GM19025 (cell line): ENCODE measurements at regions not wholly inside any gene's neighbourhood (a gene's known extent, or its start where the extent isn't known, plus 50 kb on each side); places are given as distances from the start of the nearest gene placed in this dataset.
"Not testable (repeated sequence)": the region's sequence is repeated elsewhere in the genome, so short reads cannot be mapped to it uniquely, and the experiment has no call there.

Experiments used
- ATAC-seq: cut with Tn5 transposase; IDR thresholded peaks from one replicate; pipeline ENCODE4 v1.9.1; 2021; ENCODE audit warnings: mild to moderate bottlenecking, low read depth, moderate library complexity; ENCODE audit not compliant: unreplicated experiment

DNA sequence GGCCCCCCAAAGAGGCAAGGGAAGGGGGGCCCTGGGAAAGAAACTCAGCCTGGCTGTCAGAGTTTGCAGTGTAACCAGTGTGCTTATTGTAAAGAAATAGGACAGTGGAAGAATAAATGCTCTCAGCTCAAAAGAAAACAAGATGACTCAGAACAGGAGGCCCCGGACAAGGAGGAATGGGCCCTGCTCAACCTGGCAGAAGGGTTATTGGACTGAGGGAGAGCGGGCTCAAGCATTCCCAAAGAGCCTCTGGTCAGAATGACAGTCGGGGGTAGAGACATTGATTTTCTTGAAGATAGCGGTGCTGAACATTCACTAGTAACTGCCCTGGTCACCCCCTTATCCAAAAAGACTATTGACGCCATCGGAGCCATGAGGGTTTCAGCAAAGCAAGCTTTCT is 100.4 kb upstream of the OSBPL11 start:
- no peak for ATAC-seq

DNA sequence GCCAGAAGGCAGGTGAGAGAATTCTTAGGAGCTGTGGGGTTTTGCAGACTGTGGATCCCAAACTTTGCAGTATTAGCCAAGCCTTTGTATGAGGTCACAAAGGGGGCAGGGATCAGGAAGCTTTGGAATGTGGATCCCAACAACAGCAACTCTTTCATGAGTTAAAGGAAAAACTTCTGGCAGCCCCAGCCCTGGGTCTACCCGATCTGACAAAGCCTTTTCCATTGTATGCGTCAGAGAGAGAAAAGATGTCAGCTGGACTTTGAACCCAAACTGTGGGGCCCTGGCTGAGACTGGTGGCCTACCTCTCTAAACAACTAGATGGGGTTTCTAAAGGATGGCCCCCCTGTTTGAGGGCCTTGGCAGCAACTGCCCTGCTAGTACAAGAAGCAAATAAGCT is 101.8 kb upstream of the OSBPL11 start:
- not testable (repeated sequence) for ATAC-seq

DNA sequence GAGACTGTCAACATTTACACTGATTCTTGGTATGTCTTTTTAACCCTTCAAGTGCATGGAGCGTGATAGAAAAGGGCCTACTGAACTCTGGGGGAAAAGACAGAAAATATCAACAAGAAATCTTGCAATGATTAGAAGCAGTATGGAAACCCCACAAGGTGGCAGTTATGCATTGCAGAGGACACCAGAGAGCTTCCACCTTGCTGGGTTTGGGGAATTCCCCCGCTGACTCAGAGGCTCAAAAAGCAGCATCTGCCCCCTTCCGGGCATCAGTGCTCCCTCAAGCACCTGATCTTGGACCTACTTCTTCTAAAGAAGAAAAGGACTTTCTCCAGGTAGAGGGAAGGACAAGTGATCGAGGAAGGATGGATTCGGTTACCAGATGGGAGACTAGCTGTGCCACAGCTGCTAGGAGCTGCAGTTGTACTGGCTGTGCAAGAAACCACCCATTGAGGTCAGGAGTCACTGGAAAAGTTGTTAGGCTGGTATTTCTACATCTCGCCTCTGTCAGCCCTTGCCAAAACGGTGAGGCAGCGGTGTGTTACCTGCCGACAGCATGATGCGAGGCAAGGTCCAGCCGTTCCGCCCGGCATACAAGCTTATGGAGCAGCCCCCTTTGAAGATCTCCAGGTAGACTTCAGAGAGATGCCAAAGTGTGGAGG is 102.8 kb upstream of the OSBPL11 start:
- ATAC-seq, result not testable (repeated sequence)

DNA sequence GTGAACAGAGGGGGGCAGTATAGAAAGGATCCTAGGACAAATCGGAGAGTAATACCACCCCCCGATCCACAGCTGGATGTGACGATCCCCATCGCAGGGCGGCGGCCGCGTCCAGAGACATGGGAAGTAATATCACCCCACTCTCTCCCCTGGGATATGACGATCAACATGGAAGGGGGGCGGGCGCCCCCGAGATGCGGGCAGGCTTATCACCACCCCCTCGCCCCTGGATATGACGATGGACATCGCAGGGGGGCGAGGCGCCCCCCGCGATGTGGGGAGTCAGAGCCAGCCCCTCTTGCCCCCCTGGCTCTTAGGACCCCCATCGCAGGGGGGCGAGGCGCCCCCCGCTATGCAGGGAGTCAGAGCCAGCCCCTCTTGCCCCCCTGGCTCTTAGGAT is 120.4 kb upstream of the OSBPL11 start:
- no peak for ATAC-seq

DNA sequence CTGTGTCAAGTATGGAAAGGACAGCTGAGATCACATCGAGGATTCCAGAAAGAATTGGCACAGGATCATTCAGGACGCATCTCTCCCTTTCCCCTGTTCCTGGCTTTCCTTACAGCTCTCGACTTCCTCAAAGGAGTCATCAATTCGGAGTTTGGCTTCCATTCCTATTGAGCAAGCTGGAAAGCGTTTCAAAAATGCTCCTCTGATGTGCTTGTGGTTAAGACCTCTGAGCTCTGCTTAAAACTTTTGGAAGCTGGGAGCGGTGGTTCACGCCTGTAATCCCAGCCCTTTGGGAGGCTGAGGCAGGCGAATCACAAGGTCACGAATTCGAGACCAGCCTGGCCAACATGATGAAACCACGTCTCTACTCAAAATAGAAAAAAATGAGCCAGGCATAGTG is 136.9 kb upstream of the OSBPL11 start:
- not testable (repeated sequence) for ATAC-seq

DNA sequence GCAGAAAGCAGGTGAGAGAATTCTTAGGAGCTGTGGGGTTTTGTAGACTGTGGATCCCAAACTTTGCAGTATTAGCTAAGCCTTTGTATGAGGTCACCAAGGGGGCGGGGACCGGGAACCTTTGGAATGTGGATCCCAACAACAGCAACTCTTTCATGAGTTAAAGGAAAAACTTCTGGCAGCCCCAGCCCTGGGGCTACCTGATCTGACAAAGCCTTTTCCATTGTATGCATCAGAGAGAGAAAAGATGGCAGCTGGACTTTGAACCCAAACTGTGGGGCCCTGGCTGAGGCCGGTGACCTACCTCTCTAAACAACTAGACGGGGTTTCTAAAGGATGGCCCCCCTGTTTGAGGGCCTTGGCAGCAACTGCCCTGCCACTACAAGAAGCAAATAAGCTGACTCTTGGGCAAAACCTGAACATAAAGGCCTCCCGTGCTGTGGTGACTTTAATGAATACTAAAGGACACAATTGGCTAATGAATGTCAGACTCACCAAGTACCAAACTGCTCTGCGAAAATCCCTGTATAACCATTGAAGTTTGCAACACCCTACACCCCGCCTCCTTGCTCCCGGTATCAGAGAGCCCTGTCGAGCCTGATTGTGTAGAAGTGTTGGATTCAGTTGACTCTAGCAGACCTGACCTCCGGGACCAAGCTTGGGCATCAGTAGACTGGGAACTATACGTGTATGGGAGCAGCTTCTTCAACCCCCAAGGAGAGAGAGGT is 146.9 kb upstream of the OSBPL11 start:
- ATAC-seq, result not testable (repeated sequence)

DNA sequence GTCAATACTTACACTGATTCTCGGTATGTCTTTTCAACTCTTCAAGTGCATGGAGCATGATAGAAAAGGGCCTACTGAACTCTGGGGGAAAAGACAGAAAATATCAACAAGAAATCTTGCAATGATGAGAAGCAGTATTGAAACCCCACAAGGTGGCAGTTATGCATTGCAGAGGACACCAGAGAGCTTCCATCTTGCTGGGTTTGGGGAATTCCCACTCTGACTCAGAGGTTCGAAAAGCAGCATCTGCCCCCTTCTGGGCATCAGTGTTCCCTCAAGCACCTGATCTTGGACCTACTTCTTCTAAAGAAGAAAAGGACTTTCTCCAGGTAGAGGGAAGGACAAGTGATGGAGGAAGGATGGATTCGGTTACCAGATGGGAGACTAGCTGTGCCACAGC is 147.5 kb upstream of the OSBPL11 start:
- ATAC-seq, result not testable (repeated sequence)

DNA sequence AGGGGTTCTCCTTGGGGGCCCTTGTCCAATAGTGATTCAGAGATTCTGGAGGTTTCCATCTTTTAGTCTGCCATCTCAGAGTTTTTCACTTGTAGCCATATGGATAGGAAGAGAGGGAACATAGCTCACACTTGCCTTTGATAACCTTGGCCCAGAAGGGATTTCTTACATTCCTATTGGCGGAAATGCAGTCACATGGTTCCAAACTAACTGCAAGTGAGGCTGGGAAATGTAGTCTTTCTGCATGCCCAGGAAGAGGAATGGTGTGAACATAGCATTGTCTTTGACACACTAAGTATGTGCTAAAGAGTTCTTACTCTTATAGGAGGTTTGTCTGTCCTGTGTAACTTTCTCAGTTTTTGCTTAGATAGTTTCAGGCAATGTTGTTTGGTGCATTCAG is 161.8 kb upstream of the OSBPL11 start:
- not testable (repeated sequence) for ATAC-seq

DNA sequence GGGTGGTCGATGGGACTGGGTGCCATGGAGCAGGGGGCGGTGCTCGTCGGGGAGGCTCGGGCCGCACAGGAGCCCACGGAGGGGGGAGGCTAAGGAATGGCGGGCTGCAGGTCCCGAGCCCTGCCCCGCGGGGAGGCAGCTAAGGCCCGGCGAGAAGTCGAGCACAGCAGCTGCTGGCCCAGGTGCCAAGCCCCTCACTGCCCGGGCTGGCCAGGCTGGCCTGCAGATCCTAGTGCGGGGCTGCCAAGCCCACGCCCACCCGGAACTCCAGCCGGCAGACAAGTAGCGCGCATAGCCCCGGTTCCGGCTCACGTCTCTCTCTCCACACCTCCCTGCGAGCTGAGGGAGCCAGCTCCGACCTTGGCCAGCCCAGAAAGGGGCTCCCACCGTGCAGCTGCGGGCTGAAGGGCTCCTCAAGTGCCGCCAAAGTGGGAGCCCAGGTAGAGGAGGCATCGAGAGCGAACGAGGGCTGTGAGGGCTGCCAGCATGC is 163.4 kb upstream of the OSBPL11 start:
- ATAC-seq, result not testable (repeated sequence)

DNA sequence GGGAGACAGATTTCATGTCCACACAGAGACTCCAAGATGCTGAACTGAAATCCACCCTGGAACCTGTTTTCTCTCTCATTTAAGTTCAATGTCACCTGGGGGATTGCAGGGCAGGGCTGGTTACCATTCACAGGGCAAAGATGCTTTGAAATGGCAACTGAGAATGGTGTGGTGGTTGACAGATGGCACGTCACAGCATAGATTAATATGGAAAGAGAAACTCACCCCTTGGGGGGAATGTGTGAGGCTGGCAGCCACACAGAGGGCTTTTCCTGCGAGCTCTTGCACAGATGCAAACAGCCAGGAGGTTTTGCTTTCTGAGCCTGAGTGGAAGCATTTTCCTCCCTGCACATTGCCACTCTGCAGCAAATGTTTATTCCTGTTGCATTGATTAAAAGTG is 167.3 kb upstream of the OSBPL11 start:
- ATAC-seq, result not testable (repeated sequence)

DNA sequence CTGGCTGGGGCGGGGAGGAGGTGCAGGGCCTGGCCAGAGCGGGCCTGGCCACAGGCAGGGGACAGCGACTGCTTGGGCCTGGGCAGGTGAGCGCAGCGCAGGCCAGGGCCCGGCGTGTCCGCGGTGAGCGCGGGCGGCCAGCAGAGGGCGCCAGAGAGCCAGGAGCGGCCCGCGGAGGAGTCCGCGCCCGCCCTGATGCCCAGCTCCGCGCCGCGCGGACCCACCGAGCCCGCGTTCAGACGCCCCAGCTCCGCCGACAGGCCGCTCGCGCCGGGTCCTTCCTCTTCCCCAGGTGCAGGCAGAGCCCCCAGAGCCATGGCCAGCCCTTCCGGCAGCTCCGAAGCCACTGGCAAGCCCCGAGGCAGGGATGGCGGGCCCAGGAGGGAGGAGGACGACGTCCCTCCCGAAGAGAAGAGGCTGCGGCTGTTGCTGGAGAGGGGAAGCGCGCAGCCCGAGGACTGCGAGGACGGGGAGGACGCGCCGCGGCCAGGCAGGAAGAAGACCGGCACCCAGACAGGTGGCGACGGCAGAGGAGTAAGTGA is 171.1 kb upstream of the OSBPL11 start:
- not testable (repeated sequence) for ATAC-seq

DNA sequence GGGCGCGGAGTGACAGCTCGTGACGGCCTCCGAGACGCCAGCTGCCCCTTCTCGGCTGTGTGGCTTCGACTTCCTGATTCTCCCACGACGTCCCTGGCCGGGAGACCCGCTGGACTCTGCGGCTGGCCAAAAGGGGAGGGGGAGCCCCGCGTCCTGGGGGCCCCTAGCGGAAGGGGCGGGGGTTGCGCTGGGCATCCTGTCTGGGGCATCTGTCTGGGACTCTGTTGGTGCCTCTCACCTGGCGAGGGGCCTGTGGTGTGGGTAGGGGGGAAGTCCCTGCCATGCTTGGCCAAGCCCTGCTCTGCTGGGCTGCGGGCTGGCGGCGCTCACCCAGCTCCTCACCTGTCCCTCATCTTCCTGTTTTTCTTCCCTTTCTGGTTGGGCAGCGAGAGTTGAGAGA is 171.6 kb upstream of the OSBPL11 start:
- ATAC-seq, result not testable (repeated sequence)

DNA sequence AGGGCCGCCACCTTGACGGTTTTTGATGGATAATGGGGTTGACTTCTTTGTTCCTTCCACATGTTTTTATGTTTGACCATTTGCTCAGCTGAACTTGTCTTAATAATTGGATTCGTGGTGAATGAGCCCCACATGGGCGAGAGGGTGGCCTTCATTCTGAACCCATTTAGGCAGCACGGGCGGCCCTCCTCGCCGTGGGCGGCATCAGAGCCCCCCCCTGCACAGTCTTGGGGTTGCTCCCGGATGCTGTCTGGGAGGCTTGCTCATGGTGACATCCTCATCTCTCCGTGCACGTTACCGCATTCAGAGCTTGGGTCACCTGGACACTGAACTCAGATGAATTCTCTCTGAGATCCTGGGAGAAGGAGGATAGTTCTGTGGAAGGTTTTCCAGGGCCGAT is 172.3 kb upstream of the OSBPL11 start:
- no peak for ATAC-seq

DNA sequence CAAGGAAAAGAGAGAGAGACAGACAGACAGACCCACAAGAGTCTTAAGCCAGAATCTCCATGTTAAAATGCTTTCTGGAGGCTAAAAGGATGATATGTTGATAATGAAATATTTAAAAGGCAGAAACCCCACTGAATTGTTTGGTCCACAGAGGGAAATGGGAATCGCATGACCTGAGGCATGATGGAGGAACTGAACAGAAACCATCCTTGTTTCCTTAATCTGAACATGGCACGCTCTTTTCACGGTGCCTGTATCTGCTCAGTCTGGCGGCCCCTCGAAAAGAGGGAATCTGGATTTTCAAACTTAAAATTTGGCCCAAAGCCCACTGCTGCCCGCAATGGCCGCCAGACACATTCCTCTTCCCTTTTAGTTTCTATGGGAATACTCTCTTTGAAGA is 173.5 kb upstream of the OSBPL11 start:
- not testable (repeated sequence) for ATAC-seq

DNA sequence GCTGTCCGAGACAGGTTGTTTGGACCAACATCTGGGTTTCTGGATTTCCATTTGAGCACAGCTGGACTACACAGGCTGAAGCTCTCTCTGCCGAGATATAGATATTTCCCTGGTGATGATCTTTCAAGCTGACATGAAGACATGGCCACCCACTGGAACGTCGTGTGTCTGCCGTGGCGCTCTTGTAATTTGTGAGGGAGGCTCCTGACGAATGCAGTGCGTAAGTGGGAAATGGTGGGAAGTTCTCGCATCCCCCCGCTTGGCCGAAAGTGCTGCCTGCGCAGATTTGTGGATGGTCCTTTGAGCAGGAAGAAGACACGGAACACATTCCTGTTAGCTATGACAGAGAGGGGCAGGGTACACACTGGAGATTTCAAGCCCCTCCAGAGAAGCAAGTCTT is 176.2 kb upstream of the OSBPL11 start:
- not testable (repeated sequence) for ATAC-seq

DNA sequence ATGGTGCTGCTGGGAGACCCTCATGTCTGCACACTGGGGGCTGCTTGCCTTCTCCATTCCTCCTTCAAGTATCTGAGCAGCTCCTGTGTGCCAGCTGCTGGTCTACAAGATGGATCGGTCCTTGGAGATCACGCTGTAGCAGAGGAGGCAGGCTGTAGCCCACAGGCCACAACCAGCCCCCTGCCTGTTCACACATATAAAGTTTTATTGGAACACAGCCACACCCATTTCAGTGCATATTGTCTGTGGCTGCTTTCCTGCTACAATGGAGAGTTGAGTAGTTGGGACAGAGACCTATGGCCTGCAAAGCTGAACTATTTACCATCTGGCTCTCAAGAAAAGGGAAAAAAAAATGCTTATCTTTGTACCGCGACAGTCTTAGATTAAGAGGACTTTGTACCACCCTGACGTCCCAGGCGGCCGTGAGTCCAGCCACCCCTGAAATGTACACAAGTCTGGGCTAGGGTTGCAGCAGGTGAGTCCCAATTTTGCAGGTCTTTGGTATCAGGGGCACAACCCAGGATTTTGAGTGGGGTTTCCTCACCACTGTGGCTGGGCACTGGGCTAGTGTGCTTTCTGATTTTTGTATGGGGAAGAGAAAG is 179.2 kb upstream of the OSBPL11 start:
- ATAC-seq, result not testable (repeated sequence)

DNA sequence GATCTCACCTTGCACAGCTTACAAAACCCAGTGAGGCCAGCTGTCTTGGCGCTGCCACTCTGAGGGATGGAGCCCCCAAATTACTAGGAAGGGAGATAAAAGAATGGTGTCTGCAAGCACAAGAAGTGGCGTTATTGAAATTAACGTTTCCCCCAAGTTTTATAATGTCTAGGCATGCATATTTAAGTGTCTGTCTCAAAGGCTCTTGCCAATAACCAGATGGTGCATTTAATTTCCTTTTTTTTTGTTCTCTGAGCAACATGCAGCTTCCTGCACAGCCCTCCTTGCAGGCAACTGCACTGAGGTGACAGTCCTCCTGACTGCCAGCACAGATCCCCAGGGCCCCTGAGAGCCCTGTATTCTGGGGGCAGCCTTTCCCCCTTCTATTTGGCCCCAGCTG is 179.8 kb upstream of the OSBPL11 start:
- not testable (repeated sequence) for ATAC-seq

DNA sequence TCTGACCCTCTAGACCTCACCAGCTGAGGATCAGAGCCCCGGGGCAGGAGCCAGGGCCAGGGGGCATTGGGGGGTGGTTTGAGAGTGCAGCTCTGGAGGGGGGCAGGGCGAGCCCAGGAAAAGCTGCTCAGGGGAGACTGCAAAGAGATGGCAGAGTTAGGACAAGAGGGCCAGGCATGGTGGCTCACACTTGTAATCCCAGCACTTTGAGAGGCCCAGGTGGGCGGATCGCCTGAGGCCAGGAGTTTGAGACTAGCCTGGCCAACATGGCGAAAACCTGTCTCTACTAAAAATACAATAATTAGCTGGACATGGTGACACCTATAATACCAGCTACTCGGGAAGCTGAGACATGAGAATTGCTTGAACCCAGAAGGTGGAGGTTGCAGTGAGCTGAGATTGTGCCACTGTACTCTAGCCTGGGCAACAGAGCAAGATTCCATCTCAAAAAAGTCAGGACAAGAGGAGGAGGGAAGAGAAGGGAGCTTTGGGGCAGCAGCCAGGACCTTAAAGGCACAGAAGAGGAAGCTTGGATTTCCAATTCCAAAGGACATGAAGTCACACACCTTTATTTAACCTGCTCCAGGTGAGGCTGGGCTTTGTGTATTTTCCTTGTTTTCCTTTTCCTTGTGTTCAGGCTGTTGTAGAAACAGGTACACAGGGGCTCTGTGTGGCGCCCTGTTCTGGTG is 180.5 kb upstream of the OSBPL11 start:
- not testable (repeated sequence) for ATAC-seq

DNA sequence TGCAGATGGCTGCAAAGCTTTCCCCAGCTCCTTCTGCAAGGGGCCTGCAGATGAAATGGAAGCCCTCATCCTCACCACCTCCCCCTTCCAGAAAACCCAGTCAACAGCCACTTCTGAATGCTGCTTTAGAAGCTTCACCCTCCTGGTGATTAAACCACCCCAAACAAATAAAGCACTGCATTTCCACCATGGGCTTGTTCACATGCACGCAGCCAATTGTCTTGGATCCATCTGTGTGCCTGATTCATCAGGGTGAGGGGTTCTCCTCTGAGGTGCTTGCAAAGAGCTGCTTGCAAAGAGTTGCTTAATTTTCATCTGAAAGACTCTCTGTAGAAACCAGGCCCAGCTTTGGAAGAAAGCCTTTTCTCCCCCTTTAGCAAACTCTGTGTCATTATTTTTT is 184.0 kb upstream of the OSBPL11 start:
- not testable (repeated sequence) for ATAC-seq

DNA sequence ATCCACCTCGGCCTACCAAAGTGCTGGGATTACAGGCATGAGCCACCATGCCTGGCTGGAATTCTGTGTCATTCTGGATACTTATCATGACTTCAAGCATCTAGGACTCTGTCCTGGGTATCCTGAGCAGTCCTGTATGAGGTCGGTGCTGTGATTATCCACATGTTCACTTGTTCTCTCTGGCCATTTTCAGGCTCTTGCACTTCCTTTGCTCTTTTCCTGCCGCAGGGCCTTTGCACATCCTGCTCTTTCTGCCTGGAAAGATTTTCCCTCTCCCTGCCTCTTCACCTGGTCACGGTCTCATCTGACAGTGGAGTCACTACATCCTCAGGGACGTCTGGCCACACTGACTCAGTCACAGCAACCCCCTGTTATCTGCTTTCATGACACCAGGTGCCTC is 184.6 kb upstream of the OSBPL11 start:
- not testable (repeated sequence) for ATAC-seq

DNA sequence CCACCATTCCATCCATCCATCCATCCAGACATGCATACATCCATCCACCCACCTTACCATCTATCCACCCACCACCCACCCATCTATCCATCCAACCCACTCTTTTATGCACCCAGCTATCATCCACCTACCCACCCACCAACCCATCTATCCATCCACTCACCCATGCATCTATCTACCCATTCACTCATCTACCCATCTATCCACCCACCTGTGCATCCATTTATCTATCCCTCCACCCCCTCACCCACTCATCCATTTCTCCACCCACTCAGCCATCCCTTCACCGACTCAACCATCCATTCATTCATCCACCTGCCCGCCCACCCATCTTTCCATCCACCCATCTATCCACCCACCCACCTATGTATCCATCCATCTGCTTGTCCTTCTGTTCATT is 186.4 kb upstream of the OSBPL11 start:
- not testable (repeated sequence) for ATAC-seq
